GM23338 (cell line): ENCODE measurements at regions not wholly inside any gene's neighbourhood (a gene's known extent, or its start where the extent isn't known, plus 50 kb on each side); places are given as distances from the start of the nearest gene placed in this dataset.

Source experiments
- CREB1 ChIP-seq: fragments of 250-450 bp; sonication (Bioruptor Pico); IDR thresholded peaks from 2 replicates; pipeline ENCODE4 v1.5.0; 2020; ENCODE audit warnings: low read depth, mild to moderate bottlenecking, moderate library complexity
- CTCF ChIP-seq, 2 experiments: fragments of 200-600 bp in 1 of 2; sonication (generic) in 1 of 2; conservative IDR thresholded peaks; 2 replicates each; pipeline versions ENCODE4 v1.5.1 to v1.6.1; 2016 to 2017; ENCODE audit warnings: antibody characterized with exemption in 2 of 2, low read depth in 2 of 2, mild to moderate bottlenecking in 2 of 2, moderate library complexity in 1 of 2
- ETS1 ChIP-seq: IDR thresholded peaks from 2 replicates; pipeline ENCODE4 v1.6.1; 2016; ENCODE audit warnings: antibody characterized with exemption
- EZH2 ChIP-seq: fragments of 200-600 bp; sonication (generic); IDR thresholded peaks from one replicate; pipeline ENCODE4 v1.8.0; 2017; ENCODE audit warnings: antibody characterized with exemption, mild to moderate bottlenecking, low read depth; ENCODE audit not compliant: unreplicated experiment
- EZH2phosphoT487 ChIP-seq: fragments of 200-600 bp; sonication (generic); IDR thresholded peaks from one replicate; pipeline ENCODE4 v1.8.1; 2018; ENCODE audit warnings: antibody characterized with exemption; ENCODE audit not compliant: unreplicated experiment
- JUNB ChIP-seq: IDR thresholded peaks from one replicate; pipeline ENCODE4 v1.6.1; 2016; ENCODE audit warnings: antibody characterized with exemption; ENCODE audit not compliant: unreplicated experiment
- POLR2AphosphoS5 ChIP-seq: IDR thresholded peaks from 2 replicates; pipeline ENCODE4 v1.6.1; 2016; ENCODE audit warnings: antibody characterized with exemption, low read depth
- REST ChIP-seq: IDR thresholded peaks from one replicate; pipeline ENCODE4 v1.6.1; 2018; ENCODE audit warnings: antibody characterized with exemption; ENCODE audit not compliant: unreplicated experiment
- ZNF331 ChIP-seq: fragments of 250-450 bp; sonication (Bioruptor Pico); IDR thresholded peaks from 2 replicates; pipeline ENCODE4 v1.5.0; 2020; ENCODE audit warnings: low read depth, mild to moderate bottlenecking, moderate library complexity

- TF ChIP-seq POLR2AphosphoS5, result no peak
- no peak for TF ChIP-seq CTCF (conservative IDR thresholded peaks at IDR 0.05; ENCODE audit: low read depth in 2 of 2)
- no peak for TF ChIP-seq CREB1 (CRISPR knock-in tag)
- TF ChIP-seq EZH2, result no peak
- no peak for TF ChIP-seq REST
- no peak for TF ChIP-seq EZH2phosphoT487
- TF ChIP-seq ETS1, result no peak
- no peak for TF ChIP-seq ZNF331 (CRISPR knock-in tag)
- no peak for TF ChIP-seq JUNB
Measured at GRCh38 chr4:164441109-164441508, 312.8 kb upstream of the SMIM31 start.
